HCT116 (cell line): ENCODE measurements at regions not wholly inside any gene's neighbourhood (a gene's known extent, or its start where the extent isn't known, plus 50 kb on each side); places are given as distances from the start of the nearest gene placed in this dataset.

Source experiments
- ATAC-seq: fragments of 200-7000 bp; cut with Tn5 transposase; 2 replicates; pipeline ENCODE4 v1.9.1; 2020; ENCODE audit warnings: mild to moderate bottlenecking, moderate library complexity
- BruUV-seq: library from RNA; stranded (reverse); fragments of 400-500 nt; replicated peaks from 2 replicates; lab custom pipeline; 2021; lab: Mats Ljungman, UMichigan
- CTCF ChIA-PET: fragments of 300-600 bp; sonication (Branson Sonifier 250); formaldehyde crosslinking; loops from one replicate; lab custom pipeline; 2021; ENCODE audit warnings: antibody characterized with exemption; lab: Charles Lee
- POLR2A ChIA-PET: fragments of 300-600, 350-600 bp; sonication (Branson Sonifier 250); formaldehyde crosslinking; loops from one replicate; lab custom pipeline; 2021; ENCODE audit warnings: antibody characterized with exemption; lab: Charles Lee
- RAD21 ChIA-PET, 2 experiments: fragments of 300-600 bp; sonication (Branson Sonifier 250); formaldehyde crosslinking; loops; one replicate each; lab custom pipeline; 2023; ENCODE audit warnings: low total read pairs in 2 of 2; ENCODE audit not compliant: uncharacterized antibody in 2 of 2, unreplicated experiment in 2 of 2, low non-redundant PET in 1 of 2; lab: Charles Lee
- DNase-seq: peaks from one replicate; pipeline ENCODE4 v3.0.0-alpha.2; 2010; ENCODE audit warnings: low read depth, low spot score
- H2AFZ ChIP-seq: fragments of 200-600 bp; shearing (Covaris generic), sonication (generic); 2 replicates; pipeline ENCODE4 v1.6.1; 2017; ENCODE audit warnings: low read depth, mixed run types, mixed read lengths, antibody characterized with exemption, low read length; ENCODE audit not compliant: poor library complexity, severe bottlenecking
- H3K27ac ChIP-seq: 2 replicates; pipeline ENCODE4 v1.5.1; 2012; ENCODE audit warnings: low read depth, low read length
- H3K27me3 ChIP-seq: fragments of 200-600 bp; sonication (generic); 2 replicates; pipeline ENCODE4 v1.6.1; 2016; ENCODE audit warnings: mixed run types, low read length, mixed read lengths; ENCODE audit not compliant: insufficient read depth
- H3K36me3 ChIP-seq, 2 experiments: fragments of 200-500 bp in 1 of 2; fragments of 200-600 bp in 1 of 2; sonication (Bioruptor generic) in 1 of 2; sonication (generic) in 1 of 2; 2 replicates each; pipeline versions ENCODE4 v1.5.1 to v1.6.1; 2014 to 2016; ENCODE audit warnings: low read length in 2 of 2, inconsistent platforms in 1 of 2, mixed read lengths in 1 of 2, mixed run types in 1 of 2; ENCODE audit not compliant: insufficient read depth in 2 of 2, control insufficient read depth in 1 of 2
- H3K4me1 ChIP-seq, 2 experiments: fragments of 200-600 bp in 1 of 2; sonication (generic) in 1 of 2; 2 replicates each; pipeline versions ENCODE4 v1.5.1 to v1.6.1; 2012 to 2017; ENCODE audit warnings: low read length in 2 of 2, inconsistent platforms in 1 of 2, mild to moderate bottlenecking in 1 of 2, mixed read lengths in 1 of 2, mixed run types in 1 of 2, moderate library complexity in 1 of 2; ENCODE audit not compliant: insufficient read depth in 2 of 2, control insufficient read depth in 1 of 2
- H3K4me2 ChIP-seq: fragments of 200-600 bp; sonication (generic); 2 replicates; pipeline ENCODE4 v1.6.1; 2017; ENCODE audit warnings: mixed run types, low read length, mixed read lengths
- H3K4me3 ChIP-seq, 2 experiments: fragments of 200-600 bp in 1 of 2; sonication (generic) in 1 of 2; replicated peaks in 1 of 2; 2 replicates each; pipeline ENCODE4 v1.5.1; 2011 to 2016; ENCODE audit warnings: low read length in 2 of 2, control low read depth in 1 of 2, low read depth in 1 of 2, mild to moderate bottlenecking in 1 of 2, mixed read lengths in 1 of 2, mixed run types in 1 of 2
- H3K79me2 ChIP-seq: fragments of 200-600 bp; sonication (generic); 2 replicates; pipeline ENCODE4 v1.6.1; 2017; ENCODE audit warnings: mild to moderate bottlenecking, mixed run types, low read length, moderate library complexity, mixed read lengths; ENCODE audit not compliant: insufficient read depth
- H3K9ac ChIP-seq: fragments of 200-600 bp; sonication (generic); 2 replicates; pipeline ENCODE4 v1.6.1; 2016; ENCODE audit warnings: low read length, mixed read lengths
- H3K9me2 ChIP-seq: fragments of 200-600 bp; sonication (generic), shearing (Covaris generic); 2 replicates; pipeline ENCODE4 v1.6.1; 2017; ENCODE audit warnings: mixed run types, mild to moderate bottlenecking, moderate library complexity; ENCODE audit not compliant: insufficient read depth
- H3K9me3 ChIP-seq, 2 experiments: fragments of 200-500 bp in 1 of 2; fragments of 200-600 bp in 1 of 2; sonication (Bioruptor generic) in 1 of 2; sonication (generic) in 1 of 2; 2 replicates each; pipeline ENCODE4 v1.6.1; 2014 to 2017; ENCODE audit warnings: low read length in 2 of 2, mixed read lengths in 2 of 2, inconsistent platforms in 1 of 2, low read depth in 1 of 2, mild to moderate bottlenecking in 1 of 2, mixed run types in 1 of 2, moderate library complexity in 1 of 2; ENCODE audit not compliant: control insufficient read depth in 1 of 2, insufficient read depth in 1 of 2
- H4K20me1 ChIP-seq: fragments of 200-600 bp; sonication (generic), shearing (Covaris generic); 2 replicates; pipeline ENCODE4 v1.6.1; 2017; ENCODE audit warnings: mixed run types, mild to moderate bottlenecking, moderate library complexity; ENCODE audit not compliant: insufficient read depth
- CBX3 ChIP-seq: IDR thresholded peaks from 2 replicates; pipeline ENCODE4 v1.6.1; 2012; ENCODE audit warnings: low read depth
- CEBPB ChIP-seq: IDR thresholded peaks from 2 replicates; pipeline ENCODE4 v1.6.1; 2012; ENCODE audit warnings: low read depth
- EZH2 ChIP-seq: fragments of 200-600 bp; sonication (generic); IDR thresholded peaks from 2 replicates; pipeline ENCODE4 v1.6.1; 2017; ENCODE audit warnings: antibody characterized with exemption, mixed run types
- FOSL1 ChIP-seq: IDR thresholded peaks from 2 replicates; pipeline ENCODE4 v1.6.1; 2012; ENCODE audit warnings: low read depth
- POLR2A ChIP-seq: IDR thresholded peaks from 2 replicates; pipeline ENCODE4 v1.7.0; 2011; ENCODE audit warnings: borderline replicate concordance; ENCODE audit not compliant: insufficient read depth, insufficient read length; ENCODE audit errors: extremely low read depth
- POLR2AphosphoS5 ChIP-seq: IDR thresholded peaks from 2 replicates; pipeline ENCODE4 v1.6.1; 2011; ENCODE audit warnings: mild to moderate bottlenecking, low read depth, low read length, moderate library complexity
- RAD21 ChIP-seq: IDR thresholded peaks from 2 replicates; pipeline ENCODE4 v1.6.1; 2012; ENCODE audit warnings: low read depth, mild to moderate bottlenecking
- REST ChIP-seq: IDR thresholded peaks from 2 replicates; pipeline ENCODE4 v1.6.1; 2012; ENCODE audit warnings: low read depth
- SIN3A ChIP-seq: IDR thresholded peaks from 2 replicates; pipeline ENCODE4 v1.6.1; 2012; ENCODE audit warnings: low read depth
- SP1 ChIP-seq: IDR thresholded peaks from 2 replicates; pipeline ENCODE4 v1.6.1; 2012; ENCODE audit warnings: low read depth
- SRF ChIP-seq: IDR thresholded peaks from 2 replicates; pipeline ENCODE4 v1.6.1; 2012; ENCODE audit warnings: low read depth
- ZFX ChIP-seq: fragments of 450-650 bp; IDR thresholded peaks from 2 replicates; pipeline ENCODE4 v1.6.1; 2017
- intact Hi-C: fragments of 100-400 bp; cut with micrococcal nuclease; formaldehyde crosslinking; loops from 2 replicates; pipeline ENCODE4 v1.10.0; 2022

DNA sequence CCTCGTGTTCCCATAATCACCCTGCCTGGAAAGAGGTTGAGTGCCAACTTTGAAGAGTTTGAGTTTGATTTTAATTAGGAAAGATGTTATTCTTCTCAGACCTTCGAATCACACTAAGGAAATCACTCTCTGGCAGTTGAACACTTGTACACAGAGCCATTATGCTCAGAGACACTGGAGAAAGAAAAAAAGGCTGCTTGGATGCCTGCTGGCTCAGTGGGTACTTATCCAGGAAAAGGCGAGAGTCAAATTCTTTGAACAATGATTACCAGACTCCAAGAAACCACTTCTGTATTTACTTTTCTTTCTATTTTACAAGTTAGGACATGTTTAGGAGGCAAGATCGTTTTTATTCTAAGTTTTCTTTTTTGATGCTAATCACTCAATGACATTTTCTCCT, 438.5 kb upstream of the FAT3 start:
- H3K79me2 ChIP-seq: no peaks in the 10 kb centered on the region
- intact Hi-C loops: no loop called here
- no peaks in the 10 kb centered on the region for H3K9me2 ChIP-seq
- no peak overlapping the region for H3K9ac ChIP-seq
- POLR2A ChIA-PET: no interaction called here
- H3K9me3 ChIP-seq: peaks cover 10 to 16% of the 10 kb centered on the region in 2 experiments; a peak in 2 of 4 replicates
- no peak overlapping the region for H3K4me2 ChIP-seq
- H4K20me1 ChIP-seq: no peaks in the 10 kb centered on the region
- H3K36me3 ChIP-seq: no peaks in the 10 kb centered on the region
- H3K27ac ChIP-seq: no peak overlapping the region
- no peak for TF ChIP-seq FOSL1
- no peak for TF ChIP-seq POLR2A
- TF ChIP-seq SP1: no peak
- no peak for TF ChIP-seq CEBPB
- TF ChIP-seq CBX3: no peak
- no peak for TF ChIP-seq REST
- TF ChIP-seq ZFX: no peak
- TF ChIP-seq, all 23 proteins: peak for 0
- DNase-seq (no peak), ATAC-seq (no peak)
- Histone ChIP-seq H3K4me3 (no peak overlapping the region), H3K27me3 (no peaks in the 10 kb centered on the region), H3K4me1 (no peaks in the 10 kb centered on the region), H2AFZ (no peak overlapping the region)
- ChIA-PET RAD21 (no interaction called here), CTCF (no interaction called here)
- no TSS peak for BruUV-seq

- H3K9ac ChIP-seq: no peak overlapping the region
- H3K4me1 ChIP-seq: no peaks in the 10 kb centered on the region
- ChIA-PET RAD21 (no interaction called here), POLR2A (no interaction called here), CTCF (no interaction called here)
- H3K9me2 ChIP-seq: no peaks in the 10 kb centered on the region
- H3K79me2 ChIP-seq: no peaks in the 10 kb centered on the region
- no peaks in the 10 kb centered on the region for H3K27me3 ChIP-seq
- H3K4me2 ChIP-seq: no peak overlapping the region
- no peaks in the 10 kb centered on the region for H4K20me1 ChIP-seq
- no peak overlapping the region for H2AFZ ChIP-seq
- no TSS peak for BruUV-seq
- no peak overlapping the region for H3K27ac ChIP-seq
- H3K4me3 ChIP-seq: no peak overlapping the region
- H3K36me3 ChIP-seq: no peaks in the 10 kb centered on the region
- H3K9me3 ChIP-seq: peaks cover 3 to 19% of the 10 kb centered on the region in 2 experiments; a peak in 2 of 4 replicates
- no peak for TF ChIP-seq SIN3A
- no peak for TF ChIP-seq SRF
- TF ChIP-seq POLR2AphosphoS5: no peak
- no peak for TF ChIP-seq EZH2
- TF ChIP-seq POLR2A: no peak
- TF ChIP-seq RAD21: no peak
- intact Hi-C loops: no loop called here
- DNase-seq (no peak), ATAC-seq (no peak)
Measured at GRCh38 chr11:91783173-91783572, 441.4 kb upstream of the FAT3 start.
